HepG2 (cell line): ENCODE measurements at regions not wholly inside any gene's neighbourhood (a gene's known extent, or its start where the extent isn't known, plus 50 kb on each side); places are given as distances from the start of the nearest gene placed in this dataset.

Experiments
- ATRX ChIP-seq: sonication (generic); formaldehyde crosslinking; IDR thresholded peaks from 2 replicates; pipeline ENCODE4 v1.4.0; 2020; ENCODE audit warnings: missing genetic modification reagents, borderline replicate concordance
- CBFB ChIP-seq: sonication (generic); formaldehyde crosslinking; IDR thresholded peaks from 2 replicates; pipeline ENCODE4 v1.4.0; 2020; ENCODE audit warnings: missing genetic modification reagents
- CHD4 ChIP-seq: fragments of 200-600 bp; sonication (generic); IDR thresholded peaks from 2 replicates; pipeline ENCODE4 v1.7.0; 2017; ENCODE audit warnings: mild to moderate bottlenecking, low read length, borderline replicate concordance
- CTCF ChIP-seq: sonication (generic); formaldehyde crosslinking; IDR thresholded peaks from 2 replicates; pipeline ENCODE4 v1.5.0; 2020; ENCODE audit warnings: mild to moderate bottlenecking, missing genetic modification reagents, moderate library complexity
- GRHL1 ChIP-seq: sonication (generic); formaldehyde crosslinking; conservative IDR thresholded peaks from 2 replicates; pipeline ENCODE4 v1.8.0; 2022; ENCODE audit warnings: missing genetic modification reagents
- POLR2A ChIP-seq, 2 experiments: IDR thresholded peaks; 2 replicates each; pipeline ENCODE4 v1.6.1; 2011; ENCODE audit warnings: low read depth in 2 of 2, low read length in 2 of 2, mild to moderate bottlenecking in 1 of 2, moderate library complexity in 1 of 2; ENCODE audit not compliant: insufficient read depth in 1 of 2
- SIN3A ChIP-seq: IDR thresholded peaks from 2 replicates; pipeline ENCODE4 v1.6.1; 2011; ENCODE audit warnings: low read depth, mild to moderate bottlenecking, control low read depth, low read length, borderline replicate concordance
- TAF1 ChIP-seq: sonication (generic); formaldehyde crosslinking; IDR thresholded peaks from 2 replicates; pipeline ENCODE4 v1.4.0; 2020; ENCODE audit warnings: missing genetic modification reagents

- TF ChIP-seq TAF1 (no peak), POLR2A (IDR thresholded peaks at IDR 0.05; ENCODE audit: insufficient read depth in 1 of 2, low read depth in 2 of 2, low read length in 2 of 2) (no peak), CBFB (CRISPR knock-in tag) (no peak), ATRX (no peak), CHD4 (no peak), CTCF (CRISPR knock-in tag) (no peak), GRHL1 (CRISPR knock-in tag) (no peak), SIN3A (no peak)
Measured at GRCh38 chr19:29074579-29074978, 138.4 kb downstream of the UQCRFS1 start.
